H9 (cell line): ENCODE measurements at regions not wholly inside any gene's neighbourhood (a gene's known extent, or its start where the extent isn't known, plus 50 kb on each side); places are given as distances from the start of the nearest gene placed in this dataset.

Experiments used
- DNase-seq: peaks from one replicate; pipeline ENCODE4 v3.0.0-alpha.2; 2017
- H2AFZ ChIP-seq: one replicate; pipeline ENCODE4 v1.6.1; 2013; ENCODE audit warnings: mild to moderate bottlenecking, low read length, control low read depth, moderate library complexity
- H2AK5ac ChIP-seq: 2 replicates; pipeline ENCODE4 v1.6.1; 2013; ENCODE audit warnings: low read length, control low read depth, mixed read lengths; ENCODE audit not compliant: insufficient read length
- H2BK120ac ChIP-seq: one replicate; pipeline ENCODE4 v1.6.1; 2013; ENCODE audit warnings: low read depth, mild to moderate bottlenecking, low read length, control low read depth, inconsistent platforms; ENCODE audit not compliant: poor library complexity, severe bottlenecking
- H2BK12ac ChIP-seq: 2 replicates; pipeline ENCODE4 v1.6.1; 2013; ENCODE audit warnings: low read length, control low read depth, mixed read lengths, low read depth; ENCODE audit not compliant: insufficient read length
- H2BK15ac ChIP-seq: 2 replicates; pipeline ENCODE4 v1.6.1; 2013; ENCODE audit warnings: low read depth, low read length, control low read depth
- H2BK20ac ChIP-seq: one replicate; pipeline ENCODE4 v1.6.1; 2013; ENCODE audit warnings: low read depth, mild to moderate bottlenecking, low read length, control low read depth, inconsistent platforms; ENCODE audit not compliant: poor library complexity, severe bottlenecking
- H2BK5ac ChIP-seq: 2 replicates; pipeline ENCODE4 v1.6.1; 2013; ENCODE audit warnings: low read length, control low read depth, mixed read lengths; ENCODE audit not compliant: insufficient read length
- H3K14ac ChIP-seq: 2 replicates; pipeline ENCODE4 v1.6.1; 2013; ENCODE audit warnings: low read length, control low read depth; ENCODE audit not compliant: insufficient read depth
- H3K18ac ChIP-seq: 2 replicates; pipeline ENCODE4 v1.6.1; 2013; ENCODE audit warnings: low read depth, mild to moderate bottlenecking, mixed read lengths, low read length, control low read depth; ENCODE audit not compliant: insufficient read length
- H3K23ac ChIP-seq: 2 replicates; pipeline ENCODE4 v1.6.1; 2013; ENCODE audit warnings: low read length, control low read depth, mixed read lengths, low read depth; ENCODE audit not compliant: insufficient read length
- H3K23me2 ChIP-seq: 2 replicates; pipeline ENCODE4 v1.6.1; 2013; ENCODE audit warnings: low read depth, mild to moderate bottlenecking, mixed read lengths, low read length, control low read depth; ENCODE audit not compliant: insufficient read length, poor library complexity, severe bottlenecking
- H3K27ac ChIP-seq: 2 replicates; pipeline ENCODE4 v1.5.1; 2013; ENCODE audit warnings: low read length, control low read depth, mixed read lengths, low read depth; ENCODE audit not compliant: insufficient read length
- H3K27me3 ChIP-seq: 2 replicates; pipeline ENCODE4 v1.6.1; 2013; ENCODE audit warnings: low read length, control low read depth, inconsistent platforms; ENCODE audit not compliant: insufficient read depth
- H3K4ac ChIP-seq: 2 replicates; pipeline ENCODE4 v1.6.1; 2013; ENCODE audit warnings: low read depth, mild to moderate bottlenecking, control low read depth, inconsistent platforms, low read length, moderate library complexity
- H3K4me1 ChIP-seq: 2 replicates; pipeline ENCODE4 v1.6.1; 2013; ENCODE audit warnings: low read length, control low read depth, inconsistent platforms; ENCODE audit not compliant: insufficient read depth
- H3K4me2 ChIP-seq: 2 replicates; pipeline ENCODE4 v1.6.1; 2013; ENCODE audit warnings: low read length, control low read depth, mixed read lengths; ENCODE audit not compliant: insufficient read length, insufficient read depth
- H3K56ac ChIP-seq: 2 replicates; pipeline ENCODE4 v1.6.1; 2013; ENCODE audit warnings: low read depth, mild to moderate bottlenecking, mixed read lengths, low read length, control low read depth; ENCODE audit not compliant: insufficient read length
- H3K79me1 ChIP-seq: 2 replicates; pipeline ENCODE4 v1.6.1; 2013; ENCODE audit warnings: low read depth, mild to moderate bottlenecking, moderate library complexity, low read length, control low read depth, inconsistent platforms; ENCODE audit not compliant: insufficient read depth, poor library complexity, severe bottlenecking
- H3K79me2 ChIP-seq: 2 replicates; pipeline ENCODE4 v1.6.1; 2013; ENCODE audit warnings: low read length, control low read depth, inconsistent platforms; ENCODE audit not compliant: insufficient read depth
- H3K9ac ChIP-seq: 2 replicates; pipeline ENCODE4 v1.6.1; 2013; ENCODE audit warnings: low read length, control low read depth, mixed read lengths; ENCODE audit not compliant: insufficient read length; ENCODE audit errors: extremely low read depth
- H3K9me3 ChIP-seq: one replicate; pipeline ENCODE4 v1.6.1; 2013; ENCODE audit warnings: low read depth, low read length, inconsistent platforms; ENCODE audit not compliant: control insufficient read depth
- H3T11ph ChIP-seq: one replicate; pipeline ENCODE4 v1.6.1; 2013; ENCODE audit warnings: mild to moderate bottlenecking, low read length, control low read depth, inconsistent platforms
- H4K20me1 ChIP-seq: one replicate; pipeline ENCODE4 v1.6.1; 2013; ENCODE audit not compliant: control insufficient read depth, insufficient read length, insufficient read depth
- H4K5ac ChIP-seq: 2 replicates; pipeline ENCODE4 v1.6.1; 2013; ENCODE audit warnings: low read depth, mild to moderate bottlenecking, mixed read lengths, low read length, control low read depth; ENCODE audit not compliant: insufficient read length
- H4K8ac ChIP-seq: replicated peaks from 2 replicates; pipeline ENCODE4 v1.6.1; 2013; ENCODE audit warnings: low read length, control low read depth, mixed read lengths, low read depth; ENCODE audit not compliant: insufficient read length
- H4K91ac ChIP-seq: 2 replicates; pipeline ENCODE4 v1.6.1; 2013; ENCODE audit warnings: low read depth, mild to moderate bottlenecking, moderate library complexity, mixed read lengths, low read length, control low read depth; ENCODE audit not compliant: insufficient read length
- H3K27ac Mint-ChIP-seq, 3 experiments: 2 replicates in 2 of 3; 3 replicates in 1 of 3; pipeline ENCODE4 v1.8.0; 2020 to 2021; ENCODE audit warnings: mixed read lengths in 3 of 3, mild to moderate bottlenecking in 1 of 3, moderate library complexity in 1 of 3
- H3K27me3 Mint-ChIP-seq: 2 replicates; pipeline ENCODE4 v1.8.0; 2021; ENCODE audit warnings: low read depth, mild to moderate bottlenecking, moderate library complexity, mixed read lengths
- H3K36me3 Mint-ChIP-seq, 3 experiments: 2 replicates in 2 of 3; 3 replicates in 1 of 3; pipeline ENCODE4 v1.8.0; 2020 to 2021; ENCODE audit warnings: low read depth in 3 of 3, mixed read lengths in 3 of 3; ENCODE audit not compliant: insufficient read depth in 1 of 3
- H3K4me1 Mint-ChIP-seq, 2 experiments: 2 replicates each; pipeline ENCODE4 v1.8.0; 2020; ENCODE audit warnings: mixed read lengths in 2 of 2
- H3K4me3 Mint-ChIP-seq, 2 experiments: 2 replicates in 1 of 2; 3 replicates in 1 of 2; pipeline ENCODE4 v1.8.0; 2020 to 2021; ENCODE audit warnings: mild to moderate bottlenecking in 2 of 2, mixed read lengths in 2 of 2, moderate library complexity in 1 of 2
- H3K9me3 Mint-ChIP-seq, 2 experiments: 2 replicates in 1 of 2; 3 replicates in 1 of 2; pipeline ENCODE4 v1.8.0; 2020; ENCODE audit warnings: mild to moderate bottlenecking in 2 of 2, mixed read lengths in 2 of 2, moderate library complexity in 1 of 2
- WGBS: extraction: QIAGEN DNeasy Blood & Tissue Kit; methylation state at CpG from one replicate; pipeline ENCODE4 v1.1.7; 2013; ENCODE audit warnings: missing lambda C conversion rate, low lambda C conversion rate, mixed read lengths; ENCODE audit not compliant: insufficient read length; ENCODE audit errors: extremely low coverage; 5-methylcytosine and 5-hydroxymethylcytosine counted together
- TF ChIP-seq, protein P1 (sequence below): fragments of 200-600 bp; sonication (generic); conservative IDR thresholded peaks from 3 replicates; pipeline ENCODE4 v1.8.0; 2021; ENCODE audit warnings: antibody characterized with exemption, mild to moderate bottlenecking

DNA sequence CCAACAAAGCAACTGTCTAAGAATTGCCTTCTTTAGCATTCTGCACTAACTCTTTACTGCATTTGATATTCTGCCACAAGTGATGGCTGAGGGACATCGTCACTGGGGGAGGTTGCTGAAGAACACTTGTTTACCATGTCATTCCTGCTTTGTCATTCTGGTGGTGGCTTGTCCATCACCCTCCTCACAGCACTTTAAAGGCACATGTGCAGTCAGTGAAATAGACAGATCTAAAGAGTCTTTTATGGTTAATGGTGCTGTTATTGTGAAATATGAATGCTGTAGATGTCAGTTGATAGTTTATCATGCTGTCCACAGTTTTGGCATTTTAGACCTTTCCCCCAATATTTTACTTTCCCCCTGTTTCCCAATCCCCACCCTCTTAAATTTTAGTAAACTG is 120.9 kb upstream of the TSC22D1 start:
- Histone ChIP-seq H4K20me1 (no peaks in the 10 kb centered on the region), H2AFZ (no peak overlapping the region)

More for the DNA sequence above, 120.9 kb upstream of the TSC22D1 start:
- Histone ChIP-seq H2BK5ac (no peak overlapping the region), H4K8ac (no peak overlapping the region), H3K4ac (no peak overlapping the region), H3K23me2 (no peaks in the 10 kb centered on the region), H2AK5ac (no peak overlapping the region), H3K9me3 (no peaks in the 10 kb centered on the region), H3K4me1 (no peaks in the 10 kb centered on the region), H3K4me2 (no peak overlapping the region), H3K14ac (no peak overlapping the region), H2BK12ac (no peak overlapping the region), H4K5ac (no peak overlapping the region), H3K79me2 (no peaks in the 10 kb centered on the region), H3K56ac (no peak overlapping the region), H3K79me1 (no peaks in the 10 kb centered on the region), H3K9ac (no peak overlapping the region), H2BK120ac (no peak overlapping the region), H3K27me3 (no peaks in the 10 kb centered on the region), H3K23ac (no peak overlapping the region), H3K27ac (no peak overlapping the region), H3K18ac (no peak overlapping the region), H2BK15ac (no peak overlapping the region), H2BK20ac (no peak overlapping the region), H3T11ph (no peak overlapping the region), H4K91ac (no peak overlapping the region)
- Mint-ChIP-seq H3K4me1 (0 out of 4 replicates have a peak, but pooled peaks cover 0 to 2% of the 10 kb centered on the region in 2 experiments), H3K27me3 (no peaks in the 10 kb centered on the region), H3K36me3 (no peaks in the 10 kb centered on the region), H3K9me3 (no peaks in the 10 kb centered on the region), H3K27ac (no peak overlapping the region), H3K4me3 (no peak overlapping the region)
- TF ChIP-seq, protein P1, sequence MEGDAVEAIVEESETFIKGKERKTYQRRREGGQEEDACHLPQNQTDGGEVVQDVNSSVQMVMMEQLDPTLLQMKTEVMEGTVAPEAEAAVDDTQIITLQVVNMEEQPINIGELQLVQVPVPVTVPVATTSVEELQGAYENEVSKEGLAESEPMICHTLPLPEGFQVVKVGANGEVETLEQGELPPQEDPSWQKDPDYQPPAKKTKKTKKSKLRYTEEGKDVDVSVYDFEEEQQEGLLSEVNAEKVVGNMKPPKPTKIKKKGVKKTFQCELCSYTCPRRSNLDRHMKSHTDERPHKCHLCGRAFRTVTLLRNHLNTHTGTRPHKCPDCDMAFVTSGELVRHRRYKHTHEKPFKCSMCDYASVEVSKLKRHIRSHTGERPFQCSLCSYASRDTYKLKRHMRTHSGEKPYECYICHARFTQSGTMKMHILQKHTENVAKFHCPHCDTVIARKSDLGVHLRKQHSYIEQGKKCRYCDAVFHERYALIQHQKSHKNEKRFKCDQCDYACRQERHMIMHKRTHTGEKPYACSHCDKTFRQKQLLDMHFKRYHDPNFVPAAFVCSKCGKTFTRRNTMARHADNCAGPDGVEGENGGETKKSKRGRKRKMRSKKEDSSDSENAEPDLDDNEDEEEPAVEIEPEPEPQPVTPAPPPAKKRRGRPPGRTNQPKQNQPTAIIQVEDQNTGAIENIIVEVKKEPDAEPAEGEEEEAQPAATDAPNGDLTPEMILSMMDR = no peak
- no peak for DNase-seq
- WGBS = no CpG with 5 or more reads among the region's 1 CpG
